AML-193 (cell line): ENCODE measurements at regions not wholly inside any gene's neighbourhood (a gene's known extent, or its start where the extent isn't known, plus 50 kb on each side); places are given as distances from the start of the nearest gene placed in this dataset.
"Not testable (repeated sequence)": the region's sequence is repeated elsewhere in the genome, so short reads cannot be mapped to it uniquely, and the experiment has no call there.

Experiments used
- DNase-seq, 2 experiments: peaks; one replicate each; lab custom pipeline; 2025; lab: John Stamatoyannopoulos, UW

DNA sequence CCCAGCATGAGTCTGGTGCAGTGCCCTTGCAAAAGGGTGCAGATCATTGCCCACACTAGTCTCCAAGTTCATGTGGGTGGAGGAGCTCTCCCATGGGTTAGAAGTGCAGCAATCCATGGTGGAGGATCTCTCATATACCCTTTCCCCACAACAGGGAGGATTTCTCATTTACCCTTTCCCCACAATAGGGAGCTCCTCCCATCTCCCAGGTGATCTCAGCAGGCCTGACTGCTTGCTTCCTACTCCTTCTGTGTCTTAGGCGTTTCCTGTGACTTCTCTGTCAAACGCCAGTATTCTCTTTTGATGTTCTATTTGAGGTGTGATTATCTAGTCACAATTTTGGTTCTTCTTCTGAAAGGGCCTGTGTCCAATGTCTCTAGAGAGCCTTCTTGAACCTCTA lies 133.8 kb upstream of the RFX3 start:
- DNase-seq = no peak

- no peak for DNase-seq
Observed at GRCh38 chr9:3658964-3659363, 133.2 kb upstream of the RFX3 start.

- no peak for DNase-seq
Observed at GRCh38 chr9:3656224-3656623, 130.4 kb upstream of the RFX3 start.

GRCh38 chr9:3650994-3651622 lies 125.3 kb upstream of the RFX3 start:
- DNase-seq = no peak

GRCh38 chr9:3648722-3649246 lies 123.0 kb upstream of the RFX3 start:
- DNase-seq = no peak

DNA sequence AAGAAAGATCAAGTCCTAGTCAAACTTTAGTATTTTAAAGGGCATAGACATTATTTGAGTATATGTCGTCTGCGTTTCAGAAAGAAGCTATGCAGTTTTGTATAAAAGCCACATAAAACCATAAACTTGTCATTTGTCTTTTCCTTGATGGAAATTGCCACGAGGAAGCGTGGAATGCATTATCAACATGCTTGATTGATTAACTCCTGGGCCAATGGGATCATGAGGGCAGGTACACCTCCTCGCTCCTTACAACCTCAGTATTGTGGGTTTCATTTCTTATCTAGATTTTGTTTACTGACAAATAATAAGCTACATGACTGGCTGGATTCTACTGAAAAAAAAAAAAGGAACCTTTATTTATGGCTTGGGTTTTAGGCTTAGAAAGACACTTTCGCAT lies 122.5 kb upstream of the RFX3 start:
- no peak for DNase-seq

GRCh38 chr9:3647652-3648051 lies 121.9 kb upstream of the RFX3 start:
- DNase-seq = no peak

- DNase-seq = peak in 1 of 2 experiments; percentile 11
Observed at GRCh38 chr9:3646226-3646625, 120.4 kb upstream of the RFX3 start.

- DNase-seq = not testable (repeated sequence)
Observed at GRCh38 chr9:3642075-3642474, 116.3 kb upstream of the RFX3 start.

- DNase-seq = no peak
Observed at GRCh38 chr9:3629495-3629894, 103.7 kb upstream of the RFX3 start.

- no peak for DNase-seq
Observed at GRCh38 chr9:3628239-3628638, 102.4 kb upstream of the RFX3 start.

DNA sequence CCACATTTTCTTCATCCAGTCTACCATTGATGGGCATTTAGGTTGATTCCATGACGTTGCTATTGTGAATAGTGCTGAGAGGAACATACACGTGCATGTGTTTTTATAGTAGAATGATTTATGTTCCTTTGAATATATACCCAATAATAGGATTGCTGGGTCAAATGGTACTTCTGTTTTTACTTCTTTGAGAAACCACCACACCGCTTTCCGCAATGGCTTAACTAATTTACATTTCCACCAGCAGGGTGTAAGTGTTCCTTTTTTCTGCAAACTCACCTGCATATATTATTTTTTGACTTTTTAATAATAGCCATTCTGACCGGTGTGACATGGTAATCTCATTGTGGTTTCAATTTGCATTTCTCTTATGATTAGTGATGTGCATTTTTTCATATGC lies 82.2 kb upstream of the RFX3 start:
- DNase-seq = no peak

- DNase-seq = no peak
Observed at GRCh38 chr9:3600672-3601071, 74.9 kb upstream of the RFX3 start.

DNA sequence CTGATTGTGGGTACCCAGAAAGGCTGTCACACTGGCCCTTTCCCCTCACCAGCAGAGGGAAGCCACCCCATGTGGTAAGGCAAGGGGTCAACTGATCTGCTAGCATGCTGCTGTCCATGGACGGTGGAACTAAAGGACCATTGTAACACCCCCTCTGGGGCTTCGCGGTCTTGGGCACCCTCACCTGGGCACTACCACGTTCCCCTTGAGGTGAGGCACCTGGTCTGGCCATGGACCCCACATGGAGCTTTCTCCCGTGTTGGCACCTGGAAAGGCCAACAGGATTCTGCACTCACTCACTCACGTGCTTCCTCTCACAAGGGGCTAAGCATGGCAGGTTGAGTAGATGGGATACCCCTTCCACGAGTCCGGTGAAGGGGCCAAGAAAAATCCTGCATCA lies 72.0 kb upstream of the RFX3 start:
- no peak for DNase-seq

- DNase-seq = no peak
Observed at GRCh38 chr9:3586066-3586465, 60.3 kb upstream of the RFX3 start.

- no peak for DNase-seq
Observed at GRCh38 chr9:3585606-3586005, 59.8 kb upstream of the RFX3 start.

DNA sequence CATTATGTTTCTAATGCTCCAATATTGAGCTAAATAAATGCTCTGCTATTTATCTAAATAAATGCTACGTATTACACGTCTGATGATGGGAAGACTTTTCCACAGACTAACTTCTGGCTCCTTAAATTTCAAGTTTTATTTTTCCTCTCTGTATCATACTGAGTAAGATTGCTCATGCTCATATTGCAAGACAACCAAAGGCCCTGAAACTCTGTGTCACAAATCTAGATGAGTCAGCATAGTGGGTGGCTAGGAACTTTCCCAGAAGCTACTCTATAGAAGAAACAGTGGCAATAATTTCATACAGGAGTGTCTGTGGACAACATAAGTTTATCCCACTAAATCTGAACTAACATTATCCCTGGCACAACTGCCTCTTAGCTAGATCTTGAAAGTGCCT lies 53.0 kb upstream of the RFX3 start:
- DNase-seq = peak; percentile 3 to 15

- DNase-seq = peak; percentile 78 to 83
Observed at GRCh38 chr9:3576328-3576727, 50.5 kb upstream of the RFX3 start.

DNA sequence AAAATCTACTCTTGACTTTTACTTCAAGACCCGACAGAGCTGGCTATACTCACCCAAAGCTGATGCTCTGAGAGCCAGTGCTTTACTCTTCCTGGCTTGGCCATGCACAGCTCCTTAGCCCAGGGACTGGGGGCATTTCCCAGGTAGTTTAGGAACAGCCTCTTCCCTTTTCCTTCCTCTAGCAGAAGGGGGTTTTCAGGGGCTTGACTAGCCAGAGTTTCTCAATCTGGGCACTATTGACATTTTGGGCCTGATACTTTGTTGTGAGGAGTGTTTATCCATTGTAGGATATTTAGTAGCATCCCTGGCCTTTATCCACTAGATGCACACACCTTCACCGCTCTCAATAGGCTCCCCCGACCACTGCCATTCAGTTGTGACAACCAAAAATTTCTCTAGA lies 50.0 kb upstream of the RFX3 start:
- no peak for DNase-seq
